A549 (cell line): ENCODE measurements at regions not wholly inside any gene's neighbourhood (a gene's known extent, or its start where the extent isn't known, plus 50 kb on each side); places are given as distances from the start of the nearest gene placed in this dataset.

Experiments
- ATAC-seq, 2 experiments: fragments of 200-7000 bp in 1 of 2; fragments of >200 bp in 1 of 2; cut with Nextera tagmentation in 1 of 2; cut with Tn5 transposase in 1 of 2; 3 replicates each; pipeline versions ENCODE4 v1.8.0 to v1.9.1; 2018 to 2020; ENCODE audit warnings: mild to moderate bottlenecking in 1 of 2, moderate library complexity in 1 of 2
- CTCF ChIA-PET: fragments of 300-600 bp; sonication (Branson Sonifier 250); formaldehyde crosslinking; extraction: SDS; loops from one replicate; lab custom pipeline; 2021; ENCODE audit warnings: antibody characterized with exemption, inconsistent platforms; lab: Yijun Ruan, JAX
- POLR2A ChIA-PET: fragments of 350-600 bp; formaldehyde crosslinking; extraction: SDS; loops from one replicate; lab custom pipeline; 2021; ENCODE audit warnings: antibody characterized with exemption, inconsistent platforms; lab: Yijun Ruan, JAX
- DNase-seq, 2 experiments: peaks; one replicate each; pipeline versions ENCODE4 v3.0.0 to v3.0.0-alpha.2; 2011 to 2016; ENCODE audit warnings: low read depth in 1 of 2, low spot score in 1 of 2
- FAIRE-seq: peaks from 2 replicates; lab custom pipeline; 2011; peaks lifted over from hg19 to GRCh38; lab: Jason Lieb, UNC
- H3K27ac ChIP-seq, 2 experiments: fragments of >200 bp; sonication (Bioruptor Twin); formaldehyde crosslinking; 3 replicates each; pipeline ENCODE4 v1.5.1; 2016 to 2017
- H3K4me1 ChIP-seq: fragments of >200 bp; sonication (Bioruptor Twin); formaldehyde crosslinking; 3 replicates; pipeline ENCODE4 v1.6.1; 2016
- H3K4me2 ChIP-seq: fragments of >200 bp; sonication (Bioruptor Twin); formaldehyde crosslinking; 3 replicates; pipeline ENCODE4 v1.6.1; 2016
- H3K4me3 ChIP-seq: fragments of >200 bp; sonication (Bioruptor Twin); formaldehyde crosslinking; 3 replicates; pipeline ENCODE4 v1.5.1; 2016
- H3K9me3 ChIP-seq: fragments of >200 bp; sonication (Bioruptor Twin); formaldehyde crosslinking; 3 replicates; pipeline ENCODE4 v1.6.1; 2016
- CBX8 ChIP-seq: fragments of 200-600 bp; sonication (generic); IDR thresholded peaks from 2 replicates; pipeline ENCODE4 v1.6.1; 2016
- CEBPB ChIP-seq, 2 experiments: fragments of >200 bp in 1 of 2; sonication (Bioruptor Twin) in 1 of 2; formaldehyde crosslinking in 1 of 2; IDR thresholded peaks; 2 replicates each; pipeline ENCODE4 v1.6.1; 2012 to 2016
- CHD4 ChIP-seq: fragments of 200-600 bp; sonication (generic); IDR thresholded peaks from 2 replicates; pipeline ENCODE4 v1.6.1; 2016; ENCODE audit warnings: antibody characterized with exemption, mild to moderate bottlenecking, borderline replicate concordance
- E2F6 ChIP-seq: IDR thresholded peaks from 2 replicates; pipeline ENCODE4 v1.6.1; 2012; ENCODE audit warnings: low read depth, borderline replicate concordance
- EHMT2 ChIP-seq: fragments of 200-600 bp; sonication (generic); IDR thresholded peaks from 2 replicates; pipeline ENCODE4 v1.6.1; 2016; ENCODE audit warnings: antibody characterized with exemption, low read depth, mild to moderate bottlenecking, moderate library complexity
- FOSB ChIP-seq: fragments of 250-450 bp; sonication (Bioruptor Pico); IDR thresholded peaks from 2 replicates; pipeline ENCODE4 v1.5.0; 2020; ENCODE audit warnings: mild to moderate bottlenecking, moderate library complexity
- FOSL2 ChIP-seq, 2 experiments: fragments of 450-650 bp in 1 of 2; fragments of >200 bp in 1 of 2; sonication (Bioruptor Twin) in 1 of 2; formaldehyde crosslinking; IDR thresholded peaks; 2 replicates each; pipeline versions ENCODE4 v1.5.0 to v1.6.1; 2016 to 2020; ENCODE audit warnings: mild to moderate bottlenecking in 1 of 2, moderate library complexity in 1 of 2
- HEYL ChIP-seq: fragments of 250-450 bp; sonication (Bioruptor Pico); IDR thresholded peaks from 2 replicates; pipeline ENCODE4 v1.8.0; 2021; ENCODE audit warnings: mild to moderate bottlenecking, moderate library complexity
- HOXA7 ChIP-seq: fragments of 250-450 bp; sonication (Bioruptor Pico); IDR thresholded peaks from 2 replicates; pipeline ENCODE4 v1.5.0; 2020; ENCODE audit warnings: mild to moderate bottlenecking, moderate library complexity
- HOXB13 ChIP-seq: fragments of 250-450 bp; sonication (Bioruptor Pico); IDR thresholded peaks from 2 replicates; pipeline ENCODE4 v1.5.0; 2020; ENCODE audit warnings: low read depth, mild to moderate bottlenecking, moderate library complexity
- JUNB ChIP-seq: fragments of >200 bp; sonication (Bioruptor Twin); formaldehyde crosslinking; IDR thresholded peaks from 2 replicates; pipeline ENCODE4 v1.6.1; 2016
- KDM1A ChIP-seq: fragments of 200-600 bp; sonication (generic); IDR thresholded peaks from 2 replicates; pipeline ENCODE4 v1.6.1; 2016; ENCODE audit warnings: low read depth, mild to moderate bottlenecking
- NFE2L2 ChIP-seq: fragments of 150-350 bp; conservative IDR thresholded peaks from 2 replicates; pipeline ENCODE4 v1.6.1; 2014; ENCODE audit warnings: low read length
- NR3C1 ChIP-seq: fragments of >200 bp; sonication (Bioruptor Twin); formaldehyde crosslinking; IDR thresholded peaks from 3 replicates; pipeline ENCODE4 v1.6.1; 2017
- PHF8 ChIP-seq: fragments of 200-600 bp; sonication (generic); IDR thresholded peaks from 2 replicates; pipeline ENCODE4 v1.6.1; 2016; ENCODE audit warnings: low read depth, mild to moderate bottlenecking, antibody characterized with exemption, moderate library complexity, borderline replicate concordance
- POLR2AphosphoS2 ChIP-seq: conservative IDR thresholded peaks from 2 replicates; pipeline ENCODE4 v1.6.1; 2012; ENCODE audit warnings: low read length, improper control_type of control experiment, inconsistent platforms
- RNF2 ChIP-seq: fragments of 200-600 bp; sonication (generic); IDR thresholded peaks from 2 replicates; pipeline ENCODE4 v1.6.1; 2016; ENCODE audit warnings: low read depth, mild to moderate bottlenecking, antibody characterized with exemption, moderate library complexity, borderline replicate concordance
- SMC3 ChIP-seq: fragments of >200 bp; sonication (Bioruptor Twin); formaldehyde crosslinking; IDR thresholded peaks from 3 replicates; pipeline ENCODE4 v1.6.1; 2018; ENCODE audit warnings: inconsistent platforms
- SREBF2 ChIP-seq: fragments of 450-650 bp; IDR thresholded peaks from 2 replicates; pipeline ENCODE4 v1.6.1; 2014; ENCODE audit warnings: mild to moderate bottlenecking, moderate library complexity
- TP53 ChIP-seq: fragments of 250-450 bp; sonication (Bioruptor Pico); IDR thresholded peaks from 2 replicates; pipeline ENCODE4 v1.5.0; 2021; ENCODE audit warnings: mild to moderate bottlenecking, moderate library complexity
- ZFP36 ChIP-seq: fragments of 450-650 bp; IDR thresholded peaks from 2 replicates; pipeline ENCODE4 v1.6.1; 2014; ENCODE audit warnings: borderline replicate concordance; ENCODE audit not compliant: partially characterized antibody
- WGBS: methylation state at CpG from one replicate; pipeline ENCODE4 v1.1.6; 2017; ENCODE audit errors: missing lambda C conversion rate; 5-methylcytosine and 5-hydroxymethylcytosine counted together
- TF ChIP-seq, protein P1 (sequence below): fragments of >200 bp; sonication (Bioruptor Twin); formaldehyde crosslinking; IDR thresholded peaks from 3 replicates; pipeline ENCODE4 v1.6.1; 2016
- TF ChIP-seq, protein P2 (sequence below): fragments of >200 bp; sonication (Bioruptor Twin); formaldehyde crosslinking; IDR thresholded peaks from 3 replicates; pipeline ENCODE4 v1.5.1; 2016

- TF ChIP-seq HOXA7 (CRISPR knock-in tag) (no peak), SREBF2 (no peak), FOSB (CRISPR knock-in tag) (no peak), HEYL (CRISPR knock-in tag) (no peak)
- Histone ChIP-seq H3K9me3 (no peaks in the 10 kb centered on the region), H3K27ac (no peak overlapping the region), H3K4me1 (no peaks in the 10 kb centered on the region), H3K4me3 (no peak overlapping the region), H3K4me2 (no peak overlapping the region)
- WGBS = 32% methylated on average over 3 of the region's 3 CpGs
- ATAC-seq (no peak), FAIRE-seq (no peak), DNase-seq (no peak)
- POLR2A ChIA-PET = interaction anchor here (0.6 kb wide), 1 partner anchor 22 kb away, joined by 3 read pairs; no protein-coding TSS in a partner anchor
- CTCF ChIA-PET = no interaction called here
Measured at GRCh38 chr14:62031504-62031903, 269.3 kb downstream of the SNAPC1 start.

- ATAC-seq (no peak), FAIRE-seq (no peak)
- CTCF ChIA-PET = interaction anchor here (1.2 kb wide), 1 partner anchor 215 kb away, joined by 3 read pairs; no protein-coding TSS in a partner anchor
Measured at GRCh38 chr14:62053188-62053587, 291.0 kb downstream of the SNAPC1 start.

GRCh38 chr14:62056789-62057188, 294.6 kb downstream of the SNAPC1 start:
- Histone ChIP-seq H3K4me2 (no peak overlapping the region), H3K9me3 (no peaks in the 10 kb centered on the region), H3K27ac (no peak overlapping the region), H3K4me3 (no peak overlapping the region), H3K4me1 (no peaks in the 10 kb centered on the region)
- TF ChIP-seq PHF8 (no peak), E2F6 (no peak), CHD4 (no peak), KDM1A (no peak), NFE2L2 (no peak), TP53 (no peak)
- TF ChIP-seq, protein P1, sequence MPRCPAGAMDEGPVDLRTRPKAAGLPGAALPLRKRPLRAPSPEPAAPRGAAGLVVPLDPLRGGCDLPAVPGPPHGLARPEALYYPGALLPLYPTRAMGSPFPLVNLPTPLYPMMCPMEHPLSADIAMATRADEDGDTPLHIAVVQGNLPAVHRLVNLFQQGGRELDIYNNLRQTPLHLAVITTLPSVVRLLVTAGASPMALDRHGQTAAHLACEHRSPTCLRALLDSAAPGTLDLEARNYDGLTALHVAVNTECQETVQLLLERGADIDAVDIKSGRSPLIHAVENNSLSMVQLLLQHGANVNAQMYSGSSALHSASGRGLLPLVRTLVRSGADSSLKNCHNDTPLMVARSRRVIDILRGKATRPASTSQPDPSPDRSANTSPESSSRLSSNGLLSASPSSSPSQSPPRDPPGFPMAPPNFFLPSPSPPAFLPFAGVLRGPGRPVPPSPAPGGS = no peak
- ChIA-PET POLR2A (no interaction called here), CTCF (no interaction called here)
- FAIRE-seq = no peak
- DNase-seq = no peak
- 53% methylated on average over 19 of the region's 27 CpGs for WGBS
- no peak for ATAC-seq

More at GRCh38 chr14:62053188-62053587, 291.0 kb downstream of the SNAPC1 start:
- no peak for DNase-seq
- Histone ChIP-seq H3K4me3 (no peak overlapping the region), H3K4me2 (no peak overlapping the region), H3K9me3 (no peaks in the 10 kb centered on the region), H3K4me1 (no peaks in the 10 kb centered on the region), H3K27ac (no peak overlapping the region)
- TF ChIP-seq, protein P2, sequence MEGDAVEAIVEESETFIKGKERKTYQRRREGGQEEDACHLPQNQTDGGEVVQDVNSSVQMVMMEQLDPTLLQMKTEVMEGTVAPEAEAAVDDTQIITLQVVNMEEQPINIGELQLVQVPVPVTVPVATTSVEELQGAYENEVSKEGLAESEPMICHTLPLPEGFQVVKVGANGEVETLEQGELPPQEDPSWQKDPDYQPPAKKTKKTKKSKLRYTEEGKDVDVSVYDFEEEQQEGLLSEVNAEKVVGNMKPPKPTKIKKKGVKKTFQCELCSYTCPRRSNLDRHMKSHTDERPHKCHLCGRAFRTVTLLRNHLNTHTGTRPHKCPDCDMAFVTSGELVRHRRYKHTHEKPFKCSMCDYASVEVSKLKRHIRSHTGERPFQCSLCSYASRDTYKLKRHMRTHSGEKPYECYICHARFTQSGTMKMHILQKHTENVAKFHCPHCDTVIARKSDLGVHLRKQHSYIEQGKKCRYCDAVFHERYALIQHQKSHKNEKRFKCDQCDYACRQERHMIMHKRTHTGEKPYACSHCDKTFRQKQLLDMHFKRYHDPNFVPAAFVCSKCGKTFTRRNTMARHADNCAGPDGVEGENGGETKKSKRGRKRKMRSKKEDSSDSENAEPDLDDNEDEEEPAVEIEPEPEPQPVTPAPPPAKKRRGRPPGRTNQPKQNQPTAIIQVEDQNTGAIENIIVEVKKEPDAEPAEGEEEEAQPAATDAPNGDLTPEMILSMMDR = no peak
- no peak for TF ChIP-seq RNF2
- TF ChIP-seq POLR2AphosphoS2 = no peak
- TF ChIP-seq NR3C1 = no peak
- TF ChIP-seq CBX8 = no peak
- no peak for TF ChIP-seq FOSL2 (IDR thresholded peaks at IDR 0.05)
- TF ChIP-seq FOSL2 (CRISPR knock-in tag; IDR thresholded peaks at IDR 0.05) = no peak
- no peak for TF ChIP-seq SMC3
- TF ChIP-seq ZFP36 = no peak
- no peak for TF ChIP-seq EHMT2
- no peak for TF ChIP-seq JUNB
- no peak for TF ChIP-seq CEBPB (IDR thresholded peaks at IDR 0.05)
- TF ChIP-seq HOXB13 = no peak
- 60% methylated on average over 3 of the region's 3 CpGs for WGBS
- POLR2A ChIA-PET = no interaction called here
